HG03520 (cell line): ENCODE measurements at regions not wholly inside any gene's neighbourhood (a gene's known extent, or its start where the extent isn't known, plus 50 kb on each side); places are given as distances from the start of the nearest gene placed in this dataset.

Experiments
- ATAC-seq: cut with Tn5 transposase; IDR thresholded peaks from one replicate; pipeline ENCODE4 v1.9.1; 2021; ENCODE audit warnings: mild to moderate bottlenecking, moderate library complexity; ENCODE audit not compliant: unreplicated experiment

DNA sequence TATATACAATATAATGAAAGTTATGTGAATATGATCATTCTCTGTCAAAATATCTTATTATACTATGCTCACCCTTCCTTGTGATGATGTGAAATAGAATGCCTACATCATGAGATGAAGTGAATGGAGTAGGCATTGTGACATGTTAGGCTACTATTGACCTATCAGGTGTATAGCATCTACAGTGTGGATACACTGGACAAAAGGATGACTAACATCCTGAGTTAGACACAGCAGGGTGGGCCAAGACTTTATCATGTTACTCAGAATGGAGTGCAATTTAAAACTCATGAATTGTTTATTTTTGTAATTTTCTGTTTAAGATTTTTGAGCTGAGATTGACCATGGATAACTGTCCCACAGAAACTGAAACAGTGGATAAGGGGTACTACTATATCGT lies 53.4 kb upstream of the NAV3 start:
- ATAC-seq: no peak

DNA sequence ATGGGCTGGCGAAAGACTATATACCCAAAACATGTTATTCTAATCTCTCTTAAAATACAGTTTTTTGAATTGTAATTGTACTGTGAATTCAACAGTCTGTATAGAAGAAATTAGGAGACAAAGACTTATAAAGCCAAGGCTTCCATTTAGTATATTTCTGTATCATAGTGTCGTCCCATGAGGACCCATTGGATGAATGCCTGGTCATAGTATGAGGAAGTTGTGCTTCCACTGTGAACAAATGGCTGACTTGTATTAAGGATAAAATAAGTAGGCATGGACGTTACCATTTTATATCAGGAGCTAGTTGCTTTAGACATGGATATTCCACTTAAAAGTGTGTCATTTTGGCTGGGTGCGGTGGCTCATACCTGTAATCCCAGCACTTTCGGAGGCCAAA lies 55.9 kb upstream of the NAV3 start:
- no peak for ATAC-seq

DNA sequence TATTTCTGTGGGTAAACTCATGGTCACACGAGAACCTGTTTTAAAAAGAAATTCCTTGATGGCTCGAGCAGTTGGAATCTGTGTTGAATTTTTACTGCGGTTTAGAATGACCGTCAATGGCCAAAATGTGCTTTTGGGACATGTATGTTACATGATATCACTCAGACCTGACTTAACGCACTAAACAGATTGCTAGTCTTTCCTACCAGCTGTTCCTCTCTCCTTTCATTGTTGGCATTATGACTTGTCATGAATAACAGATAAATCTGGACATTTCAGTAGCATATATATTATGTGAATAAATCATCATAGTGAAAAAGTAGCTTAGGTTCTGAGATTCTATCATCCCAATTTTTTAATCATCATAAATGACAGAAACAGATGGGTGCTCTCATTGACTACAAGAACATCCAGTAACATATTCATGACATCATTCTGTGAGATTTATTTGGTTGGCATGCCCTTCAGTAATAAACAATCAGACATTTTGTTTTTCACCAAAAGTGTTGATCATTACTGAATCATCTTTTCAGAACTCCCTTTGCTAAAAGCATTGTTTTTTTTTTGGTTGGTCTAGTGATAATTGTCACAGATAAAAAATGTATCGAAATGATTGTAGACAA lies 57.9 kb upstream of the NAV3 start:
- no peak for ATAC-seq

DNA sequence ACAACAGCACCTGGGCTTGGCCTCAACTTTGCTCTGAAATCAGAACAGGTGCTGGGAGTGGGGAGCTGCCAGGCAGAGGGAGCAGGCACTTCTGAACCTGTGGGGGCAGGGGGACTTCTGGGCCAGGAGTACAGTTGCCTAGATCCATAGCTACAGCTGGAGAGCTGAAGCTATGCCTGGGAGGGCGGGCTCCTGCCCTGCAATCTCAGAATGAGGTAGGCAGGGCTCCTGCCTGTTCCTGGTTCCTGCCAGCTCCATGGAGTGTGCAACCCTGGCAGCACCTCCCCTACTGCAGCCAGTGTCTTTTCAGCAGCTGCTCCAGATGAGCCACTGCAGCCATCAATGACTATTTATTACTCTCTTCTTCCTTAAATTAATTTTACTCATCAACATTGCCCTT lies 62.1 kb upstream of the NAV3 start:
- no peak for ATAC-seq

DNA sequence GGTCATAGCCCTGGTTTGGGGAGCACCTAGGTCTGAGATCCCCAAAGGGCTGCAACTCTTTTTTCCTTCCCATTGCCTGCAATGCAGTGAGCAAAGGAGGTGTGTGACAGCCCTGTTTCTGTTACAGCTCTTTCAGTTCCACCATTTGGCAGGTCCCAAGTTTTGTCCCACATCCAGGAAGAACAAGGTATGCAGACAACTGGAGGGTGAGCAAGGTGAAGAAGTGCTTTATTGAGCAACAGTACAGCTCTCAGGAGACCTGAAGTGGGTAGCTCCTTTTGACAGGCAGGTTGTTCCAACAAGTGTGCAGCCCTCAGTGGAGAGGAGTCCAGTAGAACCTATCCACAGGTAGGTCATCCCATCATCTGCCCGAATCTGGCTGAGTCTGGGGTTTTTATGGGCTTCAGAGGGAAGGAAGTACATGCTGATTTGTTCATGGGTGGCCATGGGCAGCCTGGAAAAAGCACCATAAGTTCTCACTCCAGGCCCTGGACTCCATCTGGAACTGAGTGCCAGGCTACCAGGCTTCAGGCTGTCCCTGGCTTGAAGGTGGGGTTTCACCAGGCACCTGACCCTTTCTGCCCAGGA lies 62.8 kb upstream of the NAV3 start:
- no peak for ATAC-seq

DNA sequence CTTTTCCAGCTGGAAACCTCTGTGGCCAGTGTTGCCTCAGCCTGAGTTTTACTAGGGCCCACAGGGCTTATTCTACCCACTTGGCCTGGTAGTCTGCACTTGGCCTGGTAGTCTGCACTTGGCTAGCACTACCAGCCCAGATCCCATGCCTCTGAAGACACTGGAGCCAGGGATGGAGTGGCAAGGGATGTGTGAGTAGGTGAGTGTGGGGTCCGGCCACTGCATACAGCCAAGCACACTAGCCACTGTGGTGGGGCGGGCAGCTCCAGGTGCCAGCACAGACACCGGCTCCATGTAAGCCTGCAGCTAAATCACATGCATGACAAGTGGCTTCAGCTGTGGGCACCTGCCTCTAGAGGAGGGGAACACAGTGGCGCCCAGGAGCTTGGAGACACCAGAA lies 63.4 kb upstream of the NAV3 start:
- no peak for ATAC-seq

DNA sequence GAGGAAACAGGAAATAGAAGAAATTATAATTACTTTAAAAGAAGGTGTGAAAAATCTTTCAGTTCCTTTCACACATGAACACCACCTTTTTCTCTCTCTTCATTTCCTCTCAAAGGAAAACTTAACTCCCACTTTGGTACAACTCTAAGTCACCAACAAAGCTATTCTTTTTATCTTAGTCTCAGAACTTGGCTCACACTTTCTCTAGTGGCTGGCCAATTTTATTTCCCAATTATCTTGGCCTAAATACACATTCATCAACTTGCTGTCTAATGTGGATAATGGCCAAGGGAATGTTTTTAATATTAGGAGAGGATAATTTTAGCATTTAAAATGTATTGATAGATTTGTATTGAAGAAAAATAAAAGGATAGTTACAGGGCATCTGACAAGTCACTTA lies 64.5 kb upstream of the NAV3 start:
- no peak for ATAC-seq

DNA sequence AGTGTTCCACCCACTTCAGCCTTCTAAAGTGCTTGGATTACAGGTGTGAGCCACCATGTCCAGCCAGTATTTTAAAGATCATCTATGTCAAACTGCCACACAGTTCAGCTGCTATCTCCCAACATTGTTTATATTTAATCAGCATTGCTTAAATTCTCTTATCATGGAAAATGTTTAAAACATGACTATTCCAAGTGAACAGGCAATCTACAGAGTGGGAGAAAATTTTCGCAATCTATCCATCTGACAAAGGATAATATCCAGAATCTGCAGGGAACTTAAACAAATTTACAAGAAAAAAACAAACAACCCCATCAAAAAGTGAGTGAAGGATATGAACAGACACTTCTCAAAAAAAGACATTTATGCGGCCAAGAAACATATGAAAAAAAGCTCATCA lies 69.4 kb upstream of the NAV3 start:
- ATAC-seq: no peak

DNA sequence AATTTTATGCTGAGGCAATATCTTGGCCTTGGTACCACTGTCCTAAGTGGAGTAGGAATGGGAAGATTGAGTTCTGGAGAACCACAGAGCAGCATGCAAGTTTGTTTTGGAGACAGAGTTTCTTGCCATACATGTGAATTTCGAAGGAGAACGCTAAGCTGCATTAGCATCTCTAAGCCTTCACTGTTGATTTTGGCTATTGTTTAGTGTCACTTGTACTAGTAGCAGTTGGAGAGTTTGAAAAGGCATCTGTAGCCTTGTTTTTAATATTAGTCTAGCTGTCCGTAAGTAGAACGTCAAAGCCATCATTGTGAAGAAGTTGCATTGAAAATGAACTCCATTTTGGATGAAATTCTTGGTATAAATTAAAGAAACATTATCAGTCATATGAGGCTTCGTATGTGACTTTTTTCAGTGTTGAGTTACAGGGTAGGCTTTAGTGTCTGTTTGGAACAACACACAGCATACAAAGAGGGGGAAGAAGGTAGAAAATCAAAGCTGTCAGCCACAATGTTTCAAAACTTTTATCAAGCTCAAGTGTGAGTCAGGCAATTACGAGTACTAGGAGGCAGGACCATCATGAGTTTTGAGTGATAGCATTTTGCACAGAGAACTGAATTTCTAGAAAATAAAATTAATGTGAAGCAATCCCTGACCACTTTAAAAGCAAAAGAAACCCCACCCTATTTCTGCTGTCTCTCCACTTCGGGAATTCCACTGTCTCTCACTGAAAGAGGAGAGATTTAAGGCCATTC lies 70.2 kb upstream of the NAV3 start:
- no peak for ATAC-seq

DNA sequence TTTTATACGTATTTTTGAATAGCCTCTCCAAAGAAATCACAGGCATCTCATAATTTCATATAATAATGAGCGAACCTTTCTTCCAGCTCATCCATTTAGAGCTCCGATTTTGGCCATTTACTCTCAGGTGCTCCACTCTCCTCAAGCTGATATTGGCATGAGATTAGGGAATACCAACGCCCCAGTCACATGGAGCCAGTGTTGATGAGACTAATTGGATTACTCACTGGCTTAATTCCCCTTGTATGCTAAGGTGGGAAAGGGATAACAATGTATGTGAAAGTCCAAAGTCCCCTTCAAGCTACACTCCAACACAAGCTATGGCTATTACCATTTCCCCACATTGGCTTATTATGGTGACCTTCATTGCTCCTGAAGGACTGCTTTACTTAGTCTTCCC lies 76.6 kb upstream of the NAV3 start:
- no peak for ATAC-seq

DNA sequence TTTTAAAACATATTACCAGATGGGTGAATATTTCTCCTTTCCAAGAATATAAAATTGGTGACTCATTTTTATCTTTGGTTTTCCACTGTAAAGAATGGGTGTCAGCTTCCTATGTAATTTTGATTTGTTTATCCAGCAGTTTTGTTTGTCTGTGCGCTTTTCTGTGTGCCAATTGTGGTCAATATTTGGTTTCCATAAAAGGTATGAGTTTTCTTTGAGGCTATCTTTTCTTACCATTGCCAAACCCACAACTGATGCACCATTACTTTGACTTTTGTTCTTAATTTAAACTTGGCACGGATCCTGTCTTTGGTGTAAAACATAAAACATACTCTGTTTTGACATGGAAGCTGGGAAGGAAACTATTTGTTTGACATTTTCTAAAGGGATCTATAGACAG lies 78.8 kb upstream of the NAV3 start:
- no peak for ATAC-seq

DNA sequence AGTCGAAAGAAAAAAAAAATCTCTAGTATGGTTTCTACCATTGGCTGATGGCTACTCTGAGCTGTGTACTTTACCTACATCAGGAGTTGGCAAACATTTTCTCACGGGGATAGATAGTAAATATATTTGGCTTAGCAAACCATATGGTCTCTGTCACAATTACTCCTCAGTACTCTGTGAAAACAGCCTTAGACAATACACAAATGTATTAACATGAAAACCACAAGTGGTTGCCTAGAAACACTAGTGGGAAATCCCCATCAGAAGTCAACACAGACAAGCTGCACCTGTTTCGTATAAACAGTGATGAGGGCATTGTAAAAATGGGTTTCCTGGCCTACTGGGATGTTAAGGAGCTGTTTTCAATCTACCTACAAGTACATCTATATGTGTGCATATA lies 84.6 kb upstream of the NAV3 start:
- ATAC-seq: peak; percentile 100

DNA sequence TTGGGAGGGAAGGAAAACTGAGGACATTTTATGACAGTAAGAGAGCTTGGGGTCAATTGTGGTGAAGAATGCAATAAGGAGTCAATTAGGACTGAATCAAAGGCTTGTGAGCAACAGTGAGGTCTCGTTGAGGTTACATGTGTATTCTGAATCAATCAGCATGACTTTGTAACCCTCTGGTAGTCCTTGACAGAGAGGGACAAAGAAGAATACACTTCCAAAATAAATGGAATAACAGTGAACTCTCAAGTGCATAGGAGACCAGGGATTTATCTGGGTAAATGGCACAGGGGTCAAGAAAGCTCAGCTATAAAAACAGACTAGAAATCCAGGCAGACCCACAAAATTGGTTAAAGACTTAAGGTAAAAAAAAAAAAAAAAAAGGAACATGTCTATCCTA lies 85.1 kb upstream of the NAV3 start:
- no peak for ATAC-seq

DNA sequence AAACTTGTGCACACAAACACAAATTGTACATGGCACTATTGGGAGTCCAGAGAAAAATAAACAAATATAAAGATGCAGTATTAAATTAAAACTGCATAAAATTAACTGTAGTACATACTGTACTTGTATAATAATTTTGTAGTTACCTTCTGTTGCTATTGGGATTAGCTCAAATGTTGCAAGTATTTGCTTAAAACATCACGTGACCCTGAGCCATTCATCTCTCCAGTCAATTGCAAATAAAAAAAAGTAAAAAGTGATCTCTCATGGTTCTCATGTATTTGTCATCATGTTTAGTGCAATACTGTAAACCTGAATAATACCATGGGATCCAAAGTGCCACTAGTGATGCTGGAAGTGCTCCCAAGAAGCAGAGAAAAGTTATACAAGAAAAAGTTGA lies 88.1 kb upstream of the NAV3 start:
- no peak for ATAC-seq

DNA sequence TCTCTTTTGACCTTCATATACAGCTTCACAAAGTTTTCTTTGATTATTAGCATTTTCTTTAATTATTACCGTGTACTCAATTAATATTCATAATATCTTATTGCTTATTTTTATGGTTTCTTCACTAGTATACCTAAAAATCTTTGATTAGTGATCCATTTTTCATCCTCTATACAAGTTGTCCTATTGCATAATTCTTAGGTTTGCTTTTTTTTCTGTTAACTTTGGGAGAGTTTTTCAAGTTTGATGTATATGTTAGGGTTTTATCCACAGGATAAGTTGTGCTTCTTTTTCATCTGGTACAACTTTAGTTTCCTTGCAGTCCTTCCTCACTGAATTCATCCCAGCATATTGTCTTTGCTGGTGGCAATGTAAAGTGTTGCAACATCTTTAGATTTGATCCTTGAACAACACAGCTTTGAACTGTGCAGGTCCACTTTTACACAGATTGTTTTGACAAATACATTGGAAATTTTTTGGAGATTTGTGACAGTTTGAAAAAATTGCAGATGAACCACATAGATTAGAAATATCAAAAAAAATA lies 88.6 kb upstream of the NAV3 start:
- no peak for ATAC-seq

DNA sequence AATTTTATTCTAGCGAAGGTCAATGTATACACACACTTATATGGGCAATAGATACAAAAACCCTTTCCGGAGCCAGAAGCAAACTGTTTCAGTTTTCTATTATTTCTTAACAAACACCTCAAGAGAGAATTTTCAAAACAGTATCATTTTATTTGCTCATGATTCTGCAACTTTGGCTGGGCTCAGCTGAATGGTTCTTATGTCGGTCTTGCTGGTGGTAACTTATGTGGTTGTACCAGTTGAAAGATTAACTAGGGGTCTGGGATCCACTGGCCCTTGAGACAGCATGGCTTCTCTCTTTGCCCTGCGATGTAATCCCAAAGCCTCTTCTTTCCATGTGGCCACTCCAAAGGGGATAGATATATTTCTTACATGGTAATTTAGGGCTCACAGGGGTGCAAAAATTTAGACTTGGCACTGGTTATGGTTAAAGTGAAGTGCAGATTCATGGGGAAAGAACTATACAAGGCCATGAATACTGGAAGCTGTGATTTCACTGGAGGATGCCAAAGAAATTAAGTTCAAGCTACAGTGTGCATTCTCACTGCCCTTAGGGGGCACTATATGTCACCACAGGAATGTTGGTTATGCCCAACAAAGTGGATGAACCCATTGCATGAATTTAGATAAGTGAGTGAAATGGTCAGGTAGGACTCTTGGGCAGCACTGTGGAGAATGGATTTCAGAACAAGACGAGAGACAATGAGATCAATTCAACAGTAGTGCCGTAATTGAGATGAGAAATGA lies 94.3 kb upstream of the NAV3 start:
- no peak for ATAC-seq

DNA sequence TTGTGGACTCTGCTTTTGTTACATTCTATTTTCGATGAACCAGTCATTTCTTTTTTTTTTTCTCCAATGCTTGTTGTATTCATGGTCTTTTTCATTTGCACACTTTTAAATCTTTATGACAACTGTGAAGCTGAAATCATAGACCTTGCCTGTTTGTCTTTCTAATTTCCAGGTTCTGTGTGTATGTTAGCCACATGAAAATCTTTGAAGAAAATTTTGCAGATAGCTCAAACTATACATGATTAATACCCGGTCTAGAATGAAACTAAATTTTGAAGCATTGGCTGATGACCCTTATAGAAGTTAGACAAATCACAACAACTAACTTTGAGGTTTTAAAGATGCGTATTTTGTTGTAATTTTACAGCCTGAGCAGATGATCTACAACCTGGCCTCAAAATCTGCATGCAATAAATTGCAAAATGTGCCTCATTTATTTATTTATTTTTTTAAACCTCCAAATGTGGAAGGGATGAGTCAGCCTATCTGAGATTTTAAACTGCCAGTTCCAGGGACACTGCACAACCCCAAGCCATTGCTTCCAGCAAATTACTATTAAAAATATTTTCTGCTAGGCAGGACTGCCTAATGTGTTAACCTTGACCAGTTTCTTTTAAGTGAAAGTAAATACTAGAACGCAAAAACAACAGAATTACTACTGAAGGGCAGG lies 96.3 kb upstream of the NAV3 start:
- ATAC-seq: no peak

DNA sequence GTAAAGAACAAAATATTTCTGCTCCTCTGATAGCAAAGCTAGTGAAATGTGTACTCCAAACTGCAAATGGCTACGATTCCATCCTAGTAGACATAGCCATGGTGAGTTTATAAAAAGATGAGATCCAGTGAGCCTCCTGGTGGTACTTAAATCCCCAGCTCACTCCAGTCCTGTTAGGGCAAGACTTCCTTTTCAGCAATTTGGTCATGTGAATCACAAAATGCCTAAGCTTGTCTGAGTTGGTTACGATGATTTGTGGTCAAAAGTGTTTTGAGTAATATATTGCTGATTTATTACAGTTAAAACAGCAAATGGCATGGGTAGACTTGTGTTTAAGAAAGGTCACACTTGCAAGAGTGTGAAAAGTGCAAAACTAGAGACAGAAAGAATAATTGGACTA lies 102.7 kb upstream of the NAV3 start:
- no peak for ATAC-seq

DNA sequence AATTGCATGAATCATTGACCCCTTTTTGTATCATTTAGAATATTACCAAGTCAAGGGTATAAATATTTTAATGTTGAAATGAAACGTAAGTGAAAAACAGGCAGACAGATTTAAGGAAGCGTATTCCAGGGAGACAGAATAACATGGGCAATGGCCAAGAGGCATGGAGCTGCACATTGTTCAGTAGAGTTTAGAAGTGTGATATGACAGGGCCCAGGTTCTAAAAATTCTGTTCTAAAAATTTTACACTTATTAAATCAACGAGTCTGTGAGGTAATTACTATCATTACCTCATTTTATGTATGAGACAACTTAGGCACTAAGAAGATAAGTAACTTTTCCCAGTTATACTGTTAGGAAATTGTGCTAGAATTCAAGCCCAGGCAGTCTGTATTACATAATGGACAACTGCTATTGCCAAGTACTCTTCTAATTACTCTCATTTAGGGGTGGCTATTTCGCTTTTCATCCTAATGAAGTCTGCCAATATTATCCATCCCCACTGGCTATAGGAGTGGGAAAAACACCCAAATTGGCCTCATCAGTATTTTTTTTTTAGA lies 103.2 kb upstream of the NAV3 start:
- no peak for ATAC-seq

DNA sequence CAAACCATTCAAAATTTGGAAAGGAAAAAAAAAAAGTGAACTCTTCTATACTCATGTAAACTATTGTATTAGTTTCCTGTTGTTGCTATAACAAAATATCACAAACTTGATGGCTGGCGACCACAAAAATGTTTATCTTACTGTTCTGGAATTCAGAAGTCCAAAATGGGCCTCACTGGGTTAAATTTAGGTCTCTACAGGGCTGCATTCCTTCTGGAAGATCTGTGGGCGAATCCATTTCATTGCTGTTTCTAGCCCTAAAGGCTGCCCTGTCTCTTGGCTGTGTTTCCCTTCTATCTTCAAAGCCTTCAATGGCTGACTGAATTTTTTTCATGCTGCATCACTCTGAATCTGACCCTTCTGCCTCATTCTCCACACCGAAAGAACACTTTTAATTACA lies 105.1 kb upstream of the NAV3 start:
- no peak for ATAC-seq
